Kidney (tissue), 13 donors: ENCODE measurements at regions not wholly inside any gene's neighbourhood (a gene's known extent, or its start where the extent isn't known, plus 50 kb on each side); places are given as distances from the start of the nearest gene placed in this dataset.

ENCODE experiments used
- DNase-seq, 5 donors: peaks; one replicate each; pipeline ENCODE4 v3.0.0-alpha.2; 2013 to 2020
- FAIRE-seq: peaks from 2 replicates; lab custom pipeline; 2012; peaks lifted over from hg19 to GRCh38; lab: Jason Lieb, UNC
- H3K27ac ChIP-seq, 2 donors: one replicate each; pipeline ENCODE4 v1.7.0; 2013; ENCODE audit warnings: low read depth in 2 of 2, low read length in 2 of 2, inconsistent platforms in 1 of 2
- H3K27me3 ChIP-seq: one replicate; pipeline ENCODE4 v1.7.1; 2013; ENCODE audit warnings: low read length, inconsistent platforms; ENCODE audit not compliant: control insufficient read depth, insufficient read depth
- H3K36me3 ChIP-seq, 3 donors: one replicate each; pipeline versions ENCODE4 v1.7.0 to v1.7.1; 2013; ENCODE audit warnings: low read length in 3 of 3, control low read depth in 1 of 3, inconsistent platforms in 1 of 3; ENCODE audit not compliant: insufficient read depth in 3 of 3, control insufficient read depth in 2 of 3
- H3K4me1 ChIP-seq, 3 donors: one replicate each; pipeline versions ENCODE4 v1.7.0 to v1.7.1; 2013; ENCODE audit warnings: low read length in 3 of 3, inconsistent platforms in 1 of 3, low read depth in 1 of 3; ENCODE audit not compliant: control insufficient read depth in 2 of 3, insufficient read depth in 2 of 3
- H3K4me3 ChIP-seq, 3 donors: one replicate each; pipeline versions ENCODE4 v1.7.0 to v1.8.1; 2013; ENCODE audit warnings: low read length in 3 of 3, control low read depth in 1 of 3, inconsistent platforms in 1 of 3
- H3K9ac ChIP-seq, 3 donors: one replicate each; pipeline versions ENCODE4 v1.7.0 to v1.7.1; 2013; ENCODE audit warnings: low read length in 3 of 3, control low read depth in 1 of 3, inconsistent platforms in 1 of 3
- H3K9me3 ChIP-seq, 3 donors: one replicate each; pipeline versions ENCODE4 v1.7.0 to v1.7.1; 2013; ENCODE audit warnings: low read length in 3 of 3, control low read depth in 1 of 3, inconsistent platforms in 1 of 3; ENCODE audit not compliant: control insufficient read depth in 2 of 3, insufficient read depth in 1 of 3
- CTCF ChIP-seq: IDR thresholded peaks from 3 replicates; pipeline ENCODE4 v1.5.1; 2012; ENCODE audit warnings: mild to moderate bottlenecking, moderate library complexity, borderline replicate concordance; ENCODE audit not compliant: insufficient read depth; ENCODE audit errors: extremely low read depth
- intact Hi-C: fragments of 100-400 bp; cut with DNase I; formaldehyde crosslinking; loops from one replicate; pipeline ENCODE4 v1.11.1; 2022
- donor health status: control.
- donor health status: control.
- donor health status: control.
- donor health status: control.
- donor health status: control.
- donor health status: DM: yes; HTN: yes; CAD: no.
- donor health status: Normal renal cell carcinoma (clear cell type).

DNA sequence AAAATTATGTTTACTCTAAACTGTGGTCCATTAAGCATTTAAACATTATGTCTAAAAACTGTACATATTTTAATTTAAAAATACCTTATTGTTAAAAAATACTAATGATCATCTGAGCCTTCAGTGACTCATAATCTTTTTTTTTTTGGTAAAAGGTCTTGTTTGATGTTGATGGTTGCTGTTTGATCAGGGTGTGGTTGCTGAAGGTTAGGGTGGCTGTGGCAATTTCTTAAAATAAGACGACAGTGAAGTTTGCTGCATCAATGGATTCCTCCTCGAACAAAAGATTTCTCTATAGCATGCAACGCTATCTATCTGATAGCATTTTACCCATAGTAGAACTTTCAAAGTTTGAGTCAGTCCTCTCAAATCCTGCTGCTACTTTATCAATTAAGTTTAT, 180.0 kb upstream of the AHR start:
- Histone ChIP-seq H3K27me3 (no peaks in the 10 kb centered on the region), H3K4me1 (no peaks in the 10 kb centered on the region), H3K9me3 (no peaks in the 10 kb centered on the region), H3K36me3 (no peaks in the 10 kb centered on the region), H3K9ac (no peak overlapping the region), H3K4me3 (no peak overlapping the region), H3K27ac (no peak overlapping the region)
- intact Hi-C loops: no loop called here
- FAIRE-seq (no peak), DNase-seq (no peak)
- no peak for TF ChIP-seq CTCF

- no peaks in the 10 kb centered on the region for H3K4me1 ChIP-seq
- H3K9ac ChIP-seq: no peak overlapping the region
- no peaks in the 10 kb centered on the region for H3K9me3 ChIP-seq
- DNase-seq: no peak
- no peak overlapping the region for H3K27ac ChIP-seq
- no peak for TF ChIP-seq CTCF
- intact Hi-C loops: no loop called here
- no peaks in the 10 kb centered on the region for H3K27me3 ChIP-seq
- FAIRE-seq: no peak
- H3K4me3 ChIP-seq: no peak overlapping the region
- H3K36me3 ChIP-seq: no peaks in the 10 kb centered on the region
Observed at GRCh38 chr7:17120756-17121155, 177.7 kb upstream of the AHR start.

- TF ChIP-seq CTCF: no peak
- Histone ChIP-seq H3K9ac (no peak overlapping the region), H3K36me3 (no peaks in the 10 kb centered on the region), H3K4me3 (no peak overlapping the region), H3K9me3 (no peaks in the 10 kb centered on the region), H3K27ac (no peak overlapping the region), H3K27me3 (no peaks in the 10 kb centered on the region), H3K4me1 (no peaks in the 10 kb centered on the region)
- FAIRE-seq (no peak), DNase-seq (no peak)
- intact Hi-C loops: no loop called here
Observed at GRCh38 chr7:17121671-17122070, 176.8 kb upstream of the AHR start.

GRCh38 chr7:17123020-17123419, 175.4 kb upstream of the AHR start:
- no peak overlapping the region for H3K4me3 ChIP-seq
- no peaks in the 10 kb centered on the region for H3K4me1 ChIP-seq
- H3K36me3 ChIP-seq: no peaks in the 10 kb centered on the region
- H3K27ac ChIP-seq: no peak overlapping the region
- DNase-seq (no peak), FAIRE-seq (no peak)
- TF ChIP-seq CTCF: no peak
- intact Hi-C loops: no loop called here
- H3K9me3 ChIP-seq: no peaks in the 10 kb centered on the region
- no peak overlapping the region for H3K9ac ChIP-seq
- no peaks in the 10 kb centered on the region for H3K27me3 ChIP-seq
